ENCODE measurements at regions not wholly inside any gene's neighbourhood (a gene's known extent, or its start where the extent isn't known, plus 50 kb on each side); places are given as distances from the start of the nearest gene placed in this dataset.

DNA sequence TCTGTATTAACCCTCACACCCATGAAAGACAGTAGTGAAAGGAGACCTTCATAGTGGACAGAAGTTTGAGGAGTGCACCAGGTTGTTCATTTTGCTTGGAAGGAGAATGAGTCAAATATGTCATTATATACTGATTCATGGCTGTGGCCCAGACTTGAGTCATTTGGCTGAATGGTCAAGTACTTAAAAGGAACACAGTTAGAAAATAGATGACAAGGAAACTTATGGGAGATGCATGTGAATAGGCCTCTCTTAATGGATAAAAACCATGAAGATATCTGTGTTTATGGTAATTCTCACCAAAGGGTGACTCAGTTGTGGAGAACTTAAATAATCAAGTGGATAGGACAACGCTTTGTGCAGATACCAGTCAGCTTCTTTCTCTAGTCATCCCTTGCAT, 524.7 kb upstream of the CNTNAP5 start:
- POLR2A ChIA-PET, result no interaction called here
- CTCF ChIA-PET, result no interaction called here
- no peak for DNase-seq (ENCODE audit: extremely low spot score)
- no peak for TF ChIP-seq HDGF (IDR thresholded peaks at IDR 0.05; ENCODE audit: borderline replicate concordance)
- no peak for TF ChIP-seq ELF4 (IDR thresholded peaks at IDR 0.05)
- TF ChIP-seq, protein P1, sequence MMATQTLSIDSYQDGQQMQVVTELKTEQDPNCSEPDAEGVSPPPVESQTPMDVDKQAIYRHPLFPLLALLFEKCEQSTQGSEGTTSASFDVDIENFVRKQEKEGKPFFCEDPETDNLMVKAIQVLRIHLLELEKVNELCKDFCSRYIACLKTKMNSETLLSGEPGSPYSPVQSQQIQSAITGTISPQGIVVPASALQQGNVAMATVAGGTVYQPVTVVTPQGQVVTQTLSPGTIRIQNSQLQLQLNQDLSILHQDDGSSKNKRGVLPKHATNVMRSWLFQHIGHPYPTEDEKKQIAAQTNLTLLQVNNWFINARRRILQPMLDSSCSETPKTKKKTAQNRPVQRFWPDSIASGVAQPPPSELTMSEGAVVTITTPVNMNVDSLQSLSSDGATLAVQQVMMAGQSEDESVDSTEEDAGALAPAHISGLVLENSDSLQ (IDR thresholded peaks at IDR 0.05), result no peak
- no peak for TF ChIP-seq NFRKB (IDR thresholded peaks at IDR 0.05)
- TF ChIP-seq LEF1 (IDR thresholded peaks at IDR 0.05; ENCODE audit: borderline replicate concordance), result no peak
- TF ChIP-seq CTBP1 (IDR thresholded peaks at IDR 0.05; ENCODE audit: borderline replicate concordance), result no peak
- TF ChIP-seq ZNF384 (IDR thresholded peaks at IDR 0.05), result no peak
- no peak for TF ChIP-seq BHLHE40 (IDR thresholded peaks at IDR 0.05; ENCODE audit: borderline replicate concordance)
- TF ChIP-seq FOXM1 (IDR thresholded peaks at IDR 0.05; ENCODE audit: borderline replicate concordance), result no peak
- TF ChIP-seq ARNT (IDR thresholded peaks at IDR 0.05), result no peak
- TF ChIP-seq FOXK2 (IDR thresholded peaks at IDR 0.05), result no peak
- TF ChIP-seq FOXA1 (IDR thresholded peaks at IDR 0.05), result no peak
- no peak for TF ChIP-seq SP1 (IDR thresholded peaks at IDR 0.05)

DNA sequence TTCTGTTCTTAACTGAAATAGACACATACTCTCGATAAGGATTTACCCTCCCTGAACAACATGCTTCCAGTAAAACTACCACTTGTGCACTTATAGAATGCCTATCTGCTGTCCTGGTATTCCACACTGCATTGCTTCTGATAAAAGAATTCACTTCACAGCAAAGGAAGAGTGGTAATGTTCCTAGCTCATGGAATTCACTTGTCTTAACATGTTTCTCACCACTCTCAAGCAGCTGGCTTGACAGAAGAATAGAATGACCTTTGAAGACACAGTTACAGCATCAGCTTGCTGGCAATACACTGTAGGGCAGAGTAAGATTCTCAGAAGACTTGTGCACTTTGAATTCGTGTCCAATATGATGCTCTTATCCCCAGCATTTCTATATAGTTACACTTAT, 524.1 kb upstream of the CNTNAP5 start:
- TF ChIP-seq HDGF (IDR thresholded peaks at IDR 0.05; ENCODE audit: borderline replicate concordance) (no peak), ARNT (IDR thresholded peaks at IDR 0.05) (no peak), FOXM1 (IDR thresholded peaks at IDR 0.05; ENCODE audit: borderline replicate concordance) (no peak), FOXK2 (IDR thresholded peaks at IDR 0.05) (no peak), CTBP1 (IDR thresholded peaks at IDR 0.05; ENCODE audit: borderline replicate concordance) (no peak), ZNF384 (IDR thresholded peaks at IDR 0.05) (no peak), FOXA1 (IDR thresholded peaks at IDR 0.05) (no peak), TARDBP (IDR thresholded peaks at IDR 0.05) (no peak), NFRKB (IDR thresholded peaks at IDR 0.05) (no peak)
- TF ChIP-seq, protein P1 (IDR thresholded peaks at IDR 0.05), result no peak
- DNase-seq (ENCODE audit: extremely low spot score), result no peak
- POLR2A ChIA-PET, result no interaction called here
- CTCF ChIA-PET, result no interaction called here

DNA sequence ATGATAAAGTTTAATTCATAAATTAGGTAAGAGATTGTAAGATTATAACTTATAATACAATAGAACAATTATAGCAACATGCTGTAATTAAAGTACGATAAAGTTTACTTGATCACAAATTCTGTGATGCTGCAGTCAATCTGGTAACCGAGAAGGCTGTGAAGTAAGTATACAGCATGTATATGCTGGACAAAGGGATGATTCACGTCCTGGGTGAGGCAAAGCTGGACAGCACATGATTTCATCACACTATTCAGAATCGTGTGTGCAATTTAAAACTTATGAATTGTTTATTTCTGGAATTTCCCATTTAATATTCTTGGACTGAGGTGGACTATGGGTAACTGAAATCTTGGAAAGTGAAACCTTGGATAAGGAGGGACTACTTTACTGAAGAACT, 522.2 kb upstream of the CNTNAP5 start:
- POLR2A ChIA-PET, result no interaction called here
- CTCF ChIA-PET, result no interaction called here
- DNase-seq (ENCODE audit: extremely low spot score), result no peak
- TF ChIP-seq ZNF384 (IDR thresholded peaks at IDR 0.05) (no peak), BHLHE40 (IDR thresholded peaks at IDR 0.05; ENCODE audit: borderline replicate concordance) (no peak)

DNA sequence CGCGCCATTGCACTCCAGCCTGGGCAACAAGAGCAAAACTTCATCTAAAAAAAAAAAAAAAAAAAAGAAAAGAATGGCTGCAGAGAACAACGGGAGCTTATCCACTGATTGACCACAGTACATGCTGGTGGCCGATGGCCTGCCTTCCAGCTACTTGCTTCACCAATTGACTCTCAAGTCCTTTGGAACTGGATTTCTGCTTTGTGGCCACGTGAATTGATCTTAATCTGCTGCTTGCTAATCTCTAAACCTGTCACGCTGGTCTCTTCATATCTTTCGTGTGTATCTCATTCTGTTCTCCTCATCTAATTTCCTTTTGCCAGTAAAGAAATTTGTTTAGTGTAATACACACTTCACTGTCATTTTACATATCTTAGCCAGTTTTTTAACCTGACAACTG, 512.5 kb upstream of the CNTNAP5 start:
- no peak for TF ChIP-seq ELF4 (IDR thresholded peaks at IDR 0.05)
- TF ChIP-seq FOXM1 (IDR thresholded peaks at IDR 0.05; ENCODE audit: borderline replicate concordance), result no peak
- TF ChIP-seq LEF1 (IDR thresholded peaks at IDR 0.05; ENCODE audit: borderline replicate concordance), result no peak
- TF ChIP-seq ARNT (IDR thresholded peaks at IDR 0.05), result no peak
- TF ChIP-seq TARDBP (IDR thresholded peaks at IDR 0.05), result no peak
- TF ChIP-seq CTBP1 (IDR thresholded peaks at IDR 0.05; ENCODE audit: borderline replicate concordance), result no peak
- no peak for TF ChIP-seq SUZ12 (IDR thresholded peaks at IDR 0.05)
- TF ChIP-seq FOXK2 (IDR thresholded peaks at IDR 0.05), result no peak
- TF ChIP-seq FOXA1 (IDR thresholded peaks at IDR 0.05), result no peak
- TF ChIP-seq NFRKB (IDR thresholded peaks at IDR 0.05), result no peak
- TF ChIP-seq L3MBTL2 (conservative IDR thresholded peaks at IDR 0.05), result no peak
- TF ChIP-seq, protein P1 (IDR thresholded peaks at IDR 0.05), result no peak
- TF ChIP-seq BHLHE40 (IDR thresholded peaks at IDR 0.05; ENCODE audit: borderline replicate concordance), result no peak
- TF ChIP-seq ZNF384 (IDR thresholded peaks at IDR 0.05), result no peak
- TF ChIP-seq SP1 (IDR thresholded peaks at IDR 0.05), result no peak
- ChIA-PET POLR2A (no interaction called here), CTCF (no interaction called here)
- DNase-seq (ENCODE audit: extremely low spot score), result no peak

DNA sequence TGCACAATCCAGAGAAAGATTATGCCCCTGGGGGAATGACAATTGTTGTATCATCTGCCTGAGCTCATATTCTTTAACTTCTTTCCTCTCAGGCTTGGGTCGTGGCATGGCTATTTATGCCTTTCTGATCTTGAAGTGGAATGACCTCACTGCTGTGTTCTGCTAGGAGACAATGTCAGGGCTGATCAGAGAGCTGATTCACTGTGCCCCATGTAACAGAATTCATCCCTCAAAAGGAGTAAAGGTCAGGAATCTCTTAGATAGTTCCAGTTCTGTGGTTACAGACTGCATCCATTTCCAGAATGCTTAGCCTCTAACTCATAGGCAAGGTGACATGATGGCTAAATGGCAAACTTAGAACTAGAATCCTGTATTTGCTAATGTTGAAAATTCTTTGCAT, 511.7 kb upstream of the CNTNAP5 start:
- ChIA-PET POLR2A (no interaction called here), CTCF (no interaction called here)
- TF ChIP-seq CTBP1 (IDR thresholded peaks at IDR 0.05; ENCODE audit: borderline replicate concordance) (no peak), ARNT (IDR thresholded peaks at IDR 0.05) (no peak), L3MBTL2 (conservative IDR thresholded peaks at IDR 0.05) (no peak), LEF1 (IDR thresholded peaks at IDR 0.05; ENCODE audit: borderline replicate concordance) (no peak), NFRKB (IDR thresholded peaks at IDR 0.05) (no peak), BHLHE40 (IDR thresholded peaks at IDR 0.05; ENCODE audit: borderline replicate concordance) (no peak)
- TF ChIP-seq, protein P1 (IDR thresholded peaks at IDR 0.05), result no peak
- DNase-seq (ENCODE audit: extremely low spot score), result no peak

DNA sequence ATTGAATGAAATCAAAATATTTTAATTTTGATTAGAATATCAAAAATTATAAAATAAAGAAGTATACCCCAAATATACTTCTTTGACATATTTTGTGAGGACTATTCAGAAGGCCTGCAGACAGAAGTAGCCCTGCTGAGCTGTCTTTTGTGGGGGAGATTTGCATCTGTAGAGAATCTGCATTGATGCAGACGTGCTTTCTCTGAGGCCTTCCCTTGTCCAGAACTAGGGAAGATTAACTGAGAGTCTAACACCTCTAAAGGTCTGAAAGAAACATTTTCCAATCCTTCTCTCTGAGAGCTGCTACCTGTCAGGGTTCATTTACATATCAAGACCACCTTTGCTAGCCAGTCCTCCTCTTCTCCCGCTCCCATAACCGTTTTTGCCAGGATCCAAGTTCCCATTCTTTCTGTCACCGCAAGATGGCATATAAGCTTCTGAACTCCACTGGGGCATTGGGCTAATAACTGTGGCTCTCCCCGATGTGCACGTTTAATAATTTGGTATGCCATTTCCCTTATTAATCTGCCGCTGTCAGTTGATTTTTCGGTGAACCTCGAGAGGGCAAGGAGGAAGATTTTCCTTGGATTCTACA, 510.4 kb upstream of the CNTNAP5 start:
- no peak for DNase-seq (ENCODE audit: extremely low spot score)
- ChIA-PET POLR2A (no interaction called here), CTCF (no interaction called here)
- TF ChIP-seq ELF4 (IDR thresholded peaks at IDR 0.05), result no peak
- no peak for TF ChIP-seq BHLHE40 (IDR thresholded peaks at IDR 0.05; ENCODE audit: borderline replicate concordance)
- TF ChIP-seq LEF1 (IDR thresholded peaks at IDR 0.05; ENCODE audit: borderline replicate concordance), result no peak
- no peak for TF ChIP-seq HDGF (IDR thresholded peaks at IDR 0.05; ENCODE audit: borderline replicate concordance)
- no peak for TF ChIP-seq TARDBP (IDR thresholded peaks at IDR 0.05)
- TF ChIP-seq L3MBTL2 (conservative IDR thresholded peaks at IDR 0.05), result no peak
- no peak for TF ChIP-seq NFRKB (IDR thresholded peaks at IDR 0.05)
- no peak for TF ChIP-seq ZNF384 (IDR thresholded peaks at IDR 0.05)
- TF ChIP-seq, protein P1 (IDR thresholded peaks at IDR 0.05), result no peak
- TF ChIP-seq CTBP1 (IDR thresholded peaks at IDR 0.05; ENCODE audit: borderline replicate concordance), result no peak
- TF ChIP-seq SUZ12 (IDR thresholded peaks at IDR 0.05), result no peak
- no peak for TF ChIP-seq FOXM1 (IDR thresholded peaks at IDR 0.05; ENCODE audit: borderline replicate concordance)
- TF ChIP-seq FOXK2 (IDR thresholded peaks at IDR 0.05), result no peak
- TF ChIP-seq ARNT (IDR thresholded peaks at IDR 0.05), result no peak
- no peak for TF ChIP-seq FOXA1 (IDR thresholded peaks at IDR 0.05)
